ENCODE measurements at regions not wholly inside any gene's neighbourhood (a gene's known extent, or its start where the extent isn't known, plus 50 kb on each side); places are given as distances from the start of the nearest gene placed in this dataset.

DNA sequence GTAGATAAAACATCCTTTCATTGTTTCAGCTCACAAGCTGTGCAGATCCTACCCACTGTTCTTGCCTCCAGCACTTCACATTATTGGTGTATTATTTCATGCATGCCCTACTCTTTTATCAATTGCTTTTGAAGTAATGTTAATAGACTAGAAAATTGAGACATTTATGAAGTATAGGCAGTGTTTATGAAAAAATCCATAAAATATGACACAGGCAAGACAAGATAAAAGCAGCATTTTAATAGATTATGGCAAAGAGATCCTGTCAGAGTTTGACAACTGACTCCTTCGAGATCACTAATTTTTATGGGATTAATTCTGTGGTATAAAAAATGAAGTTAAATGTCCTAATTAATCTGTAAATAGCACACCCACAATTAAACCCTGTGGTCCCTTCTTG, 217.2 kb upstream of the NANOGP8 start:
- no peaks in the 10 kb centered on the region for H3K9me2 ChIP-seq (ENCODE audit: low read depth, low read length)
- no peaks in the 10 kb centered on the region for H3K9me3 ChIP-seq (ENCODE audit: low read length)
- H4K20me1 ChIP-seq (ENCODE audit: insufficient read depth, low read length), result no peaks in the 10 kb centered on the region
- no peak overlapping the region for H3K4me3 ChIP-seq (ENCODE audit: low read depth, low read length, poor library complexity, severe bottlenecking)
- H3K27ac ChIP-seq (ENCODE audit: low read depth, low read length, poor library complexity, severe bottlenecking), result no peak overlapping the region
- no peaks in the 10 kb centered on the region for H3K79me2 ChIP-seq (ENCODE audit: insufficient read depth, low read length)
- no peaks in the 10 kb centered on the region for H3K4me1 ChIP-seq (ENCODE audit: insufficient read depth, low read length, severe bottlenecking)
- H3K36me3 ChIP-seq (ENCODE audit: insufficient read depth, low read length), result no peaks in the 10 kb centered on the region
- H3K4me2 ChIP-seq (ENCODE audit: low read length), result no peak overlapping the region
- H3K27me3 ChIP-seq (ENCODE audit: insufficient read depth, low read length), result no peaks in the 10 kb centered on the region
- TF ChIP-seq EZH2 (IDR thresholded peaks at IDR 0.05; ENCODE audit: borderline replicate concordance, low read length) (no peak), CTCF (IDR thresholded peaks at IDR 0.05; ENCODE audit: low read length) (no peak)
- H3F3A ChIP-seq (ENCODE audit: insufficient read depth, low read length), result no peaks in the 10 kb centered on the region
- H3K9ac ChIP-seq (ENCODE audit: low read length), result no peak overlapping the region
- no peak overlapping the region for H2AFZ ChIP-seq (ENCODE audit: low read length)

DNA sequence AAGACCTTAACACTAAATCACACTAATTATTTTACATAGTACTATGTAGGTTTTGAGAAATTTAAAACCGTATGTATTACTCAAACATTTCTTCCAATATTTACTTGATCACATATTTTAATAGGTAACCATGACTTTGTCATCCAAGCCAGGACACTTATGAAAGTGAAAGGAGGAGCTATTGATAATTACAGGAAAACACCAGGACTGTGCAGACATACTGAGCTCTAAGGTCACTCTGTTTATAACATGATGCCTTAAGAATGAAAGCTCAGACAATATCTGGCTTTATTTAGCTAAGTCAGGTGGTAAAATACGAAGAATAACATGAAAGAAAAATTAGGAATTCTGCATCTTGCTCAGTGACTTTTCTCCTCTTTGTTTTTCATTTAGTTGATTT, 216.0 kb upstream of the NANOGP8 start:
- Histone ChIP-seq H2AFZ (ENCODE audit: low read length) (no peak overlapping the region), H4K20me1 (ENCODE audit: insufficient read depth, low read length) (no peaks in the 10 kb centered on the region), H3K27ac (ENCODE audit: low read depth, low read length, poor library complexity, severe bottlenecking) (no peak overlapping the region), H3K4me1 (ENCODE audit: insufficient read depth, low read length, severe bottlenecking) (no peaks in the 10 kb centered on the region), H3K79me2 (ENCODE audit: insufficient read depth, low read length) (no peaks in the 10 kb centered on the region), H3K27me3 (ENCODE audit: insufficient read depth, low read length) (no peaks in the 10 kb centered on the region), H3K36me3 (ENCODE audit: insufficient read depth, low read length) (no peaks in the 10 kb centered on the region), H3K4me2 (ENCODE audit: low read length) (no peak overlapping the region), H3K9ac (ENCODE audit: low read length) (no peak overlapping the region), H3F3A (ENCODE audit: insufficient read depth, low read length) (no peaks in the 10 kb centered on the region), H3K9me2 (ENCODE audit: low read depth, low read length) (no peaks in the 10 kb centered on the region), H3K4me3 (ENCODE audit: low read depth, low read length, poor library complexity, severe bottlenecking) (no peak overlapping the region), H3K9me3 (ENCODE audit: low read length) (no peaks in the 10 kb centered on the region)
- TF ChIP-seq EZH2 (IDR thresholded peaks at IDR 0.05; ENCODE audit: borderline replicate concordance, low read length), result no peak
- no peak for TF ChIP-seq CTCF (IDR thresholded peaks at IDR 0.05; ENCODE audit: low read length)

DNA sequence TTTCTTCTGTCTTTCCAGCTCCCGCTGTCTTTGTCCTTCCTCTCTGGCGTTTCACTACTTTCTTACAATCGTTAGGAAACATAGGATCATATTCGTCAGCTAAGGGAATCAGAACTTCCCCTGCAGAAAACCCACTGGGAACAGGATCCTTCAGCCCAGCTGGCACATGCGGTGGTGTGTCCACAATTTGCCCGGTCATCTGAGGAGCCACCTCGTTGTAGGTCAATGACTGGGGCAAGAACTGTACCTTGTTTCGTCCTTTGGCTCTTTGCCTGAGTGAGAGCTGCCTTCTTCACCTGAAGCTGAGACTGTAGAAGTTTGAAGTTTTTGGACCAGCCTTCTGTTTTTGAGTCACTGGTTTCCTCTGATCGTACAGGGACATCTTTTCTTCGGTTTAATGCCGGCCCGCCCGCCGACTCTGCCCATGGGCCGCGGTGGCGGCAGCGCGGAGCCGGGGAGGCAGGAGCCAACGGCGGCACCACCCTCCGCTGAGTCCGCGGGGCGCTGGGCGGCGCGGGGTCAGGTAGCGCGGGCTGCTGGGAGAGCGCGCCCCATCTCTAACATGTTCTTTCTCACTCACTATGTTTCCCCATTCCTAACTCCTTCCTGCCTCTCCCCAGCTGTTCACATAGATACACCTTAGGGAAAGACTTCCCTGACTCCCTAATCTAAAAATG, 214.1 kb upstream of the NANOGP8 start:
- Histone ChIP-seq H3K27me3 (ENCODE audit: insufficient read depth, low read length) (no peaks in the 10 kb centered on the region), H3K9me3 (ENCODE audit: low read length) (no peaks in the 10 kb centered on the region), H3K79me2 (ENCODE audit: insufficient read depth, low read length) (no peaks in the 10 kb centered on the region), H3K27ac (ENCODE audit: low read depth, low read length, poor library complexity, severe bottlenecking) (no peak overlapping the region), H3K4me3 (ENCODE audit: low read depth, low read length, poor library complexity, severe bottlenecking) (no peak overlapping the region), H4K20me1 (ENCODE audit: insufficient read depth, low read length) (no peaks in the 10 kb centered on the region), H3K9me2 (ENCODE audit: low read depth, low read length) (no peaks in the 10 kb centered on the region), H3K36me3 (ENCODE audit: insufficient read depth, low read length) (no peaks in the 10 kb centered on the region), H3K4me1 (ENCODE audit: insufficient read depth, low read length, severe bottlenecking) (no peaks in the 10 kb centered on the region), H3K4me2 (ENCODE audit: low read length) (no peak overlapping the region), H3K9ac (ENCODE audit: low read length) (no peak overlapping the region), H2AFZ (ENCODE audit: low read length) (no peak overlapping the region), H3F3A (ENCODE audit: insufficient read depth, low read length) (no peaks in the 10 kb centered on the region)
- TF ChIP-seq EZH2 (IDR thresholded peaks at IDR 0.05; ENCODE audit: borderline replicate concordance, low read length) (no peak), CTCF (IDR thresholded peaks at IDR 0.05; ENCODE audit: low read length) (no peak)

Data from OCI-LY1 (cell line).